GM20000 (cell line): ENCODE measurements at regions not wholly inside any gene's neighbourhood (a gene's known extent, or its start where the extent isn't known, plus 50 kb on each side); places are given as distances from the start of the nearest gene placed in this dataset.
"Not testable (repeated sequence)": the region's sequence is repeated elsewhere in the genome, so short reads cannot be mapped to it uniquely, and the experiment has no call there.

Experiments
- DNase-seq: peaks from one replicate; pipeline ENCODE4 v3.0.0; 2012; ENCODE audit warnings: low spot score
- CTCF ChIP-seq: IDR thresholded peaks from 2 replicates; pipeline ENCODE4 v1.5.1; 2012; ENCODE audit warnings: mild to moderate bottlenecking, control low read depth; ENCODE audit errors: extremely low read depth, missing control alignments

- no peak for TF ChIP-seq CTCF
- DNase-seq = no peak
These were observed 185.8 kb upstream of the NR2F2 start for GRCh38 chr15:96144734-96145133.

GRCh38 chr15:96146726-96147125 lies 183.8 kb upstream of the NR2F2 start:
- no peak for DNase-seq
- no peak for TF ChIP-seq CTCF

GRCh38 chr15:96147267-96147666 lies 183.2 kb upstream of the NR2F2 start:
- no peak for DNase-seq
- no peak for TF ChIP-seq CTCF

- TF ChIP-seq CTCF = no peak
- no peak for DNase-seq
These were observed 180.2 kb upstream of the NR2F2 start for GRCh38 chr15:96150254-96150653.

GRCh38 chr15:96151749-96152148 lies 178.8 kb upstream of the NR2F2 start:
- DNase-seq = not testable (repeated sequence)

- DNase-seq = no peak
- TF ChIP-seq CTCF = no peak
These were observed 176.6 kb upstream of the NR2F2 start for GRCh38 chr15:96153929-96154328.

- no peak for DNase-seq
- no peak for TF ChIP-seq CTCF
These were observed 171.6 kb upstream of the NR2F2 start for GRCh38 chr15:96158938-96159337.

GRCh38 chr15:96160269-96160668 lies 170.2 kb upstream of the NR2F2 start:
- no peak for TF ChIP-seq CTCF
- DNase-seq = no peak
